Central memory CD8-positive, alpha-beta T cell (primary cell): ENCODE measurements at regions not wholly inside any gene's neighbourhood (a gene's known extent, or its start where the extent isn't known, plus 50 kb on each side); places are given as distances from the start of the nearest gene placed in this dataset.

Experiments used
- ATAC-seq: fragments of 150-1000 bp; cut with Tn5 transposase; replicated peaks from 2 replicates; pipeline ENCODE4 v1.10.0; 2022; ENCODE audit warnings: mild to moderate bottlenecking, moderate FRiP score, moderate number of reproducible peaks; ENCODE audit not compliant: poor library complexity, severe bottlenecking; ENCODE audit errors: extremely low read depth
- DNase-seq, 2 donors: peaks; one replicate each; pipeline ENCODE4 v3.0.0; 2021; ENCODE audit warnings: low spot score in 2 of 2
- H3K27ac Mint-ChIP-seq: one replicate; pipeline ENCODE4 v1.8.0; 2022; ENCODE audit warnings: low read depth, mild to moderate bottlenecking, moderate library complexity, mixed read lengths
- H3K27me3 Mint-ChIP-seq: one replicate; pipeline ENCODE4 v1.8.0; 2022; ENCODE audit warnings: mixed read lengths
- H3K36me3 Mint-ChIP-seq: one replicate; pipeline ENCODE4 v1.8.0; 2022; ENCODE audit warnings: mild to moderate bottlenecking, moderate library complexity, mixed read lengths; ENCODE audit not compliant: insufficient read depth
- H3K4me1 Mint-ChIP-seq: one replicate; pipeline ENCODE4 v1.8.0; 2022; ENCODE audit warnings: mixed read lengths
- H3K4me3 Mint-ChIP-seq: one replicate; pipeline ENCODE4 v1.8.0; 2022; ENCODE audit warnings: mild to moderate bottlenecking, moderate library complexity, mixed read lengths
- H3K9me3 Mint-ChIP-seq: one replicate; pipeline ENCODE4 v1.8.0; 2022; ENCODE audit warnings: mixed read lengths

DNA sequence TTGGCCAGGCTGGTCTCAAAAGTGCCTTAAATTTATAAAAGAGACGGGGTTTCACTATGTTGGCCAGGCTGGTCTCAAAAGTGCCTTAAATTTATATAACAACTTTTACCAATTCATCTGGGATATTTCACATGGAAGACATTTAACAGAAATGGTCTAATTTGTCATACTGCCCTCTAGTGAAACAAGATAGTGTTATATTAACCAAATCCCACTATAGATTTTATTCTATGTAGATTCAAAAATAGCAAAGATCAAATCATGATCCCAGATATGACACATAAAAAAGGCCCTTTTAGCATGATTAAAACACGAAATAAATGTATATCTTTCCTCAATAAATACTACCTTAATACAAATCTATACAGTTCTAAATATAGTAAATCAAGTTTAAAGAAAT is 102.8 kb upstream of the TFAP2D start:
- DNase-seq (no peak), ATAC-seq (no peak)
- no peaks in the 10 kb centered on the region for H3K27me3 Mint-ChIP-seq
- no peak overlapping the region for H3K4me3 Mint-ChIP-seq
- H3K9me3 Mint-ChIP-seq = peaks cover 6% of the 10 kb centered on the region
- no peaks in the 10 kb centered on the region for H3K36me3 Mint-ChIP-seq
- no peak overlapping the region for H3K27ac Mint-ChIP-seq
- H3K4me1 Mint-ChIP-seq = no peaks in the 10 kb centered on the region

DNA sequence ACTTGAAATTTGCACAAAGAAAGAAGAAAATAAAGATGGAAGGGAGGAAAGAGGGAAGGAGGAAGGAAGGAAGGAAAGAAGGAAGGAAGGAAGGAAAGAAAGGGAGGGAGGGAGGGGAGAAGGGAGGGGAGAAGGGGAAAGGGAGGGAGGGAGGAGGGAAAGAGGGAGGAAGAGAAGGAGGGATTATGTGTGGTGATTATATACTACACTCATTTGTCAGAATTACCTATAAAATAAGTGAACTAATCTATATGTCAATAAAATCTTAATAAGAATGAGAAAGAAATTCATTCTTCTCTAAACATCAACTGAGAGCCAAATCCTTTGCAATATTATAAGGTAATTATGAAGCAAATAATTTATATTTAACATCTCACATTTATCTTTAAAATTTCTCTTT is 77.9 kb upstream of the TFAP2D start:
- H3K27ac Mint-ChIP-seq = no peak overlapping the region
- no peaks in the 10 kb centered on the region for H3K36me3 Mint-ChIP-seq
- H3K9me3 Mint-ChIP-seq = peaks cover 16% of the 10 kb centered on the region
- no peak for ATAC-seq
- H3K4me1 Mint-ChIP-seq = no peaks in the 10 kb centered on the region
- no peak overlapping the region for H3K4me3 Mint-ChIP-seq
- H3K27me3 Mint-ChIP-seq = no peaks in the 10 kb centered on the region
- no peak for DNase-seq

DNA sequence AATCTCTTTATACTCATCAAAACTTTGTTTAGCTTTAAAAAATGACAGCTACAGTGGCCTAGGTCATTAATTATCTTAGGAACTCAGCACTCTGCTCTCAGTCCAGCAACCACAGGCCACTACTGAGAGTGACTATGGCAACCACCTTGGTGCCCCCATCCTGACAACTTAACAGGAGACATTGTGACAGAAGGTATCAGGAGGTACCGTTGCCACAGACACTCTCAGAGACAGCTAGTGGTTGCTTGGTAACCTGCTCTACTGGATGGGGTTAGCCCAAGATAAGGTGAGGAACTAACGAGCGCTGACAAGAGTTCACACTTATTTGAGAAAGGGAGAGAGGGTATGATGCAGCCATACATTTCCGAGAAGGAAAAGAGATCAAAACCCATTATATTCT is 76.1 kb upstream of the TFAP2D start:
- no peak overlapping the region for H3K27ac Mint-ChIP-seq
- H3K4me1 Mint-ChIP-seq = no peaks in the 10 kb centered on the region
- H3K9me3 Mint-ChIP-seq = peaks cover 9% of the 10 kb centered on the region
- H3K36me3 Mint-ChIP-seq = no peaks in the 10 kb centered on the region
- H3K4me3 Mint-ChIP-seq = no peak overlapping the region
- no peak for DNase-seq
- no peaks in the 10 kb centered on the region for H3K27me3 Mint-ChIP-seq
- no peak for ATAC-seq

DNA sequence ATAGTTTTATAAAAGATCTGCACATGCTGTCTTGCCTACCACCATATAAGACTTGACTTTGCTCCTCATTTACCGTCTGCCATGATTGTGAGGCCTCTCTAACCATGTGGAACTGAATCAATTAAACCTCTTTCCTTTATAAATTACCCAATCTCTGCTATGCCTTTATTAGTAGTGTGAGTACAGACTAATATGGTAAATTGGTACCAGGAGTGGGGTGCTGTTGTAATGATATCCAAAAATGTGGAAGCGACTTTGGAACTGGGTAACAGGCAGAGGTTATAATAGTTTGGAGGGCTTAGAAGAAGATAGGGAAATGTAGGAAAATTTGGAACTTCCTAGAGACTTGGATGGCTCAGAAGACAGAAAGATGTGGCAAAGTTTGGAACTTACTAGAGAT is 64.2 kb upstream of the TFAP2D start:
- peaks cover 26% of the 10 kb centered on the region for H3K9me3 Mint-ChIP-seq
- no peaks in the 10 kb centered on the region for H3K36me3 Mint-ChIP-seq
- H3K4me1 Mint-ChIP-seq = no peaks in the 10 kb centered on the region
- H3K27ac Mint-ChIP-seq = no peak overlapping the region
- H3K27me3 Mint-ChIP-seq = no peaks in the 10 kb centered on the region
- DNase-seq = no peak
- ATAC-seq = no peak
- H3K4me3 Mint-ChIP-seq = no peak overlapping the region

DNA sequence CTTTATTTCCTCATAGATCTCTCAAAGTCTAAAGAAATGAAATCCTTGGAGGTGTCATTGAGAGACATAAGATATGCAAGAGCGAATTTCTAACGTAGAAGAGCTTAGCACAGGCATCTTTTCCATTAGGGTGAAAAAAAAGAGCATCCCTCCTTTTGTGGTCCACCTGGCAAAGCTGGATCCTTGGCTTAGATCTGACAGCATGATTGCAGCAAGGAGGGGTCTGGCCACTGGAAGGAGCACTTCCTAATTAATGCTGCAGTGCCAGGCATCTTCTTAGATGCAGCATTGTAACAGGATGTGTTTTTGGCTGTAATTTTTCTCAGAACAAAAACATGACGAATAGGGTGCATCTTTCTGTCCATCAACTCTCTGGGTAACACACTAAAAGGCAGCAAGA is 60.1 kb upstream of the TFAP2D start:
- H3K36me3 Mint-ChIP-seq = no peaks in the 10 kb centered on the region
- H3K27me3 Mint-ChIP-seq = no peaks in the 10 kb centered on the region
- H3K4me3 Mint-ChIP-seq = no peak overlapping the region
- H3K4me1 Mint-ChIP-seq = no peaks in the 10 kb centered on the region
- no peak overlapping the region for H3K27ac Mint-ChIP-seq
- peaks cover 14% of the 10 kb centered on the region for H3K9me3 Mint-ChIP-seq
- DNase-seq (no peak), ATAC-seq (no peak)

DNA sequence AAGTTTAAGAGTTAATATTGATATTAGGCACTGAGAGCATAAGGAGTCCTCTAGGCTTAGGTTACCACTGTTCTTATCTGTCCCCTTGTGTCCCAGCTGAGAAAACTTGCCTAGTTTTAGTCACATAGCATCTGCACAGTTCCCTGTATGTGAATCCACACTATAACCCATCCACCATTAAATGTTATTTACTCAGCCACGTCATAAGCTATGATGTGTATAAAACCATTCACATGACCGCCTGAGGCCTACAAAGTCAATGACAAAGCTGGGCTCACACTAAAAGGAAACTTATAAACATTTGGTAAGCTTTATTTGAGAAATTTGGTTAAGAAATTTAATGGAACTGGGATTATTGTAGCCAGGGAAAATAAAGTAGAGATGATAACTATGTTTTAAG is 59.2 kb upstream of the TFAP2D start:
- no peaks in the 10 kb centered on the region for H3K27me3 Mint-ChIP-seq
- H3K36me3 Mint-ChIP-seq = no peaks in the 10 kb centered on the region
- no peak overlapping the region for H3K27ac Mint-ChIP-seq
- no peak for ATAC-seq
- no peak for DNase-seq
- no peak overlapping the region for H3K4me3 Mint-ChIP-seq
- H3K9me3 Mint-ChIP-seq = peaks cover 17% of the 10 kb centered on the region
- no peaks in the 10 kb centered on the region for H3K4me1 Mint-ChIP-seq

DNA sequence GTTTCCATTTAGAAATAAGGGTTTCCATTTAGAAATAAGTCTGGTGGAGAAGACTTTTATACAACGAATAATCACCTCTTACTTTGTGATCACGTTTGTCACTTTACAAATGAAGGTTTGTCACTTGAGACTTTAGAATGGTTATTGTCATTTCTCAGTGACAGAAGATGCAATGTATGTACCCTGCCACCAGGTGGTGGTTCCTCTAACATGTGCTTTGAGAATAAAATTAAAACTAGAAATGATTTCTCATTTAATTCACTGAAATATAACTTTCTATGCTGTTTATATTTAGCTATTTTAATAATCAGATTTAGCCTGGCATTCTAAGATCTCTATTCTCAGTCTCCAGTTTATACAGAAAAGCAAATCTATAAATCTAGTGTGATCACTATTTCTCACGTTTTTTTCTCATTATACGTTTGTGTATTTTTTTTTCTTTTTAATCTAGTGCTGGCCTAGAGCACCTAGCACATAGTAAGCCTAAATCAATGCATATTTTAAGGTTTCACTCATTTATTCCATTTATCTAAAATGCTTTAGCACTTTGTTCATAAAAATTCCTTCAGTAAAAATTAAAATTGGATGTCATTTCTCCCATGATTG is 57.4 kb upstream of the TFAP2D start:
- Mint-ChIP-seq H3K27ac (no peak overlapping the region), H3K4me1 (no peaks in the 10 kb centered on the region), H3K36me3 (no peaks in the 10 kb centered on the region), H3K27me3 (no peaks in the 10 kb centered on the region), H3K4me3 (no peak overlapping the region), H3K9me3 (peaks cover 13% of the 10 kb centered on the region)
- ATAC-seq = no peak
- DNase-seq = no peak

DNA sequence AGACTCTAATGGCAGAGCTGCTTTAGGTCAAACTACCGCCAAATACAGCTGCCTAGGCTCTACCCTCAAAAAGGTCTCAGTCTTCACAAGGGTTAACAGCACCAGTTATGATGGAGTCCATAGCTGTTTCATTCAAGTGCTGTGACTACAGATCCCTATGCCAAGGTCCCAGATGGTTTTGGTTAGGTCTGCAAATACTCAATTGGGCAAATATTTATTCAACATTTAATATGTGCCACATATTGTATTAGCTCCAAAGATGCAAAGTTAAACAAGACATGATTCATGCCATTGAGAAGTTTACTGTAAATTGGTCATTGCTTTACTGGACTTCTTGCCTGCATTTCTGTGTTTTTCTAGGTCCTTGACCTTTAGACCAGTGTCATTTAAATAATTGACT is 55.8 kb upstream of the TFAP2D start:
- peaks cover 5% of the 10 kb centered on the region for H3K9me3 Mint-ChIP-seq
- H3K27ac Mint-ChIP-seq = no peak overlapping the region
- no peak overlapping the region for H3K4me3 Mint-ChIP-seq
- ATAC-seq (no peak), DNase-seq (no peak)
- H3K4me1 Mint-ChIP-seq = no peaks in the 10 kb centered on the region
- no peaks in the 10 kb centered on the region for H3K36me3 Mint-ChIP-seq
- H3K27me3 Mint-ChIP-seq = no peaks in the 10 kb centered on the region

DNA sequence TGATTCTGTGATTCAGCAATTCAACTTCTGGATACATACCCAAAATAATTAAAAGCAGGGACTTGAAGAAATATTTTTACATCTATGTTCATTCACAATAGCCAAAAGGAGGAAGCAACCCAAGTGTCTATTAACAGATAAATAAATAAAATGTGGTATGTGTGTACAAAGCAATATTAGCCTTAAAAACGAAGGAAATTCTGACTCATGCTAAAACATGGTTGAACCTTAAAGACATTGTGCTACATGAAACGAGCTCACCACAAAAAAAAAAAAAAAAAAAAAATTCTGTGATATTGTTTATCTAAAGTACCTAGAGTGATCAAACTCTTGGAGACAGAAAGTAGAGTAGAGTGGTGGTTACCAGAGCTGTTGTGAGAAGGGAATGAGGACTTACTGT is 54.8 kb upstream of the TFAP2D start:
- Mint-ChIP-seq H3K36me3 (no peaks in the 10 kb centered on the region), H3K4me3 (no peak overlapping the region), H3K27ac (no peak overlapping the region), H3K9me3 (peaks cover 5% of the 10 kb centered on the region), H3K4me1 (no peaks in the 10 kb centered on the region), H3K27me3 (no peaks in the 10 kb centered on the region)
- no peak for ATAC-seq
- no peak for DNase-seq

DNA sequence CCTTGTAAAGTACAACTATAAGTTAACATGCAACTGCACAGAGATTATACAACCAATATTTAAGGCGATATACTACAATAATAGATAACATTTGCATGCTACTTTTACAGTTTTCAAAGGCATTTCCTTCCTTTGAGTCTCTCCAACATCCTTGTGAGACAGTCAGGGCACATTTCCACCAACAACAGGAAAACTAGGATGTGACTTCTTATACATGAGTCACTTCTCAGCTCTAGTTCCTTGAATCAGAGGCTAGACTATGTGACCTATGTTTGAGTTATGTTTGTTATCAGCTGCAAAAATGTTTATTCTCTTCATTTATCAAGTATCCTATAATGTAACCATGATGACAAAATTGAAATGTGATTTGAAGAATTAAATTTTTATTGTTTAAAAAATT is 51.7 kb upstream of the TFAP2D start:
- ATAC-seq = no peak
- no peak for DNase-seq
- H3K36me3 Mint-ChIP-seq = no peaks in the 10 kb centered on the region
- no peak overlapping the region for H3K4me3 Mint-ChIP-seq
- no peak overlapping the region for H3K27ac Mint-ChIP-seq
- H3K27me3 Mint-ChIP-seq = no peaks in the 10 kb centered on the region
- no peaks in the 10 kb centered on the region for H3K4me1 Mint-ChIP-seq
- H3K9me3 Mint-ChIP-seq = peaks cover 17% of the 10 kb centered on the region
